Activated CD4-positive, alpha-beta T cell treated with anti-CD3 and anti-CD28 coated beads for 24 hours (primary cell): ENCODE measurements at regions not wholly inside any gene's neighbourhood (a gene's known extent, or its start where the extent isn't known, plus 50 kb on each side); places are given as distances from the start of the nearest gene placed in this dataset.

Experiments
- DNase-seq, 2 donors: peaks; one replicate each; pipeline ENCODE4 v3.0.0-alpha.2; 2020; ENCODE audit warnings: low read depth in 2 of 2

GRCh38 chr13:75945841-75946482, 309.8 kb downstream of the LMO7 start:
- no peak for DNase-seq

- no peak for DNase-seq
Measured at GRCh38 chr13:75938811-75939560, 302.9 kb downstream of the LMO7 start.

DNA sequence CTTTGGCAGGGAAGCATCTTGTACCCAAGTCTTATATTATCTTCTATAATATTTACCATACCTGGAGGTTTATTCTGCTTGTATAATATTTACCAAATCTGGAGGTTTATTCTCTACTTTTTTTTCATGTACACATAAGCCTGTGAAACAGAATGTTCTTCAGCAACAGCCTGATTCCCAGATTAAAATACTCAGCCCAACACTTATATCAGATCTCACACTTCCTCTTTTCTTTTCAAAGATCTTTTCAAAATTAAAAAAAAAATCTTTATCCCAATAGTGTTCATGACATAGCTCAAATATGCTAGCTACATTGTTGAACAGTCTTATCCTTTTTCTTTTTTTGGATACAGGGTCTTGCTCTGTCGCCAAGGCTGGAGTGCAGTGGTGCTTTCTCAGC, 300.7 kb downstream of the LMO7 start:
- DNase-seq: no peak

DNA sequence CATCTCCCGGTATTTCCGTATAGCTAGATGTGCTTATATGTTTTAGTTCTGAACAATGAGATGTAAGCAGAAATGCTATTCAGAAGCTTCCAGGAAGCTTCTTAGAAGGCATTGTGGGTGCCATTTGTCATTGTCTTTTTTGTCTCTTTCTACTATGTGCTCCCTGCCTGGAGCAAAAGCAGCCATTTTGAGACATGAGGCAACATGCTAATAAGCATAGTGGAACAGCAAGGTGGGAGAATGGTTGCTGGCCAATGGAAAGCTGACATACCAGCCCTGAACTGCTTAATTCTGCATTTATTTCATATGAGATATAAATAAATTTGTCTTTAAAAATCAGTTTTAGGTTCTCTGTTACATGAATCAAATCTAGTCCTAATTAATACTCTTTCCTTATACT, 299.7 kb downstream of the LMO7 start:
- no peak for DNase-seq

GRCh38 chr13:75934889-75935288, 298.8 kb downstream of the LMO7 start:
- DNase-seq: no peak

DNA sequence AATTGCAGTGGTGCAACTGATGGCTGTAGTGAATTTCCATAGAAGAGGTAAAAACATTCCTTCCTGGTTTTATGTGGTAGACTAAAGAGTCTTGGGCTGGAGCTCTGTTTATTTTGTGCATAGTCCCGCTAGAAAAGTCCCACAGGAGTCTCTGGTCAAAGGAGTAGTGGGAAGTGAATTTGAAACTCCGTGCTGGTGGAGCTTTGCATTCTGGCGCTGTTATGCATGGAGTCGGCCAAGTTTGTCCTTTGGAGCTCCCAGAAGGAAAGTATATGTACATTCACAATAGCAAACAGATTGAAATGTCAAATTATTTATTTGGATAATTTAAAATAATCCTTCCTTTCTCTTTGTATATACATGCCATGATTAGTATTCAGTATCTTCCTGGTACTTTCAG, 296.5 kb downstream of the LMO7 start:
- DNase-seq: no peak

DNA sequence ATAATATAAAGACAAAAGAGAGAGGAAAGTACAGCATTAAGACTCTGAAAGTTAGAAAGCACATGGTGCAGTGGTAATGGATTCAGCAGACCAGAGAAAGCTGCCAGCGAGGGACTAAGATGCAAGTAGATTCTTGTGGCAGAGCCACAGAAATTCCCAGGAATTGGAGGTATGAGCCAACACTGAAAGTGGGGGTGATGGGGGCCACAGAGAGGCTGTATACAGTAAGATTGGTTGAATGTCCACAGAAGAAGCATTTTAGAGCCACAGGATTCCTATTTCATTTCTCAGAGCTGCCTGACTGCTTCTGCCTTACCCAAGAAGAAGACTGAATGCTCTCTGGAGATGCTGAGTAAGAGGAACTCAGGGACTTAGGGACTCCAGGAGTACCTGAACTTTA, 295.0 kb downstream of the LMO7 start:
- DNase-seq: no peak

DNA sequence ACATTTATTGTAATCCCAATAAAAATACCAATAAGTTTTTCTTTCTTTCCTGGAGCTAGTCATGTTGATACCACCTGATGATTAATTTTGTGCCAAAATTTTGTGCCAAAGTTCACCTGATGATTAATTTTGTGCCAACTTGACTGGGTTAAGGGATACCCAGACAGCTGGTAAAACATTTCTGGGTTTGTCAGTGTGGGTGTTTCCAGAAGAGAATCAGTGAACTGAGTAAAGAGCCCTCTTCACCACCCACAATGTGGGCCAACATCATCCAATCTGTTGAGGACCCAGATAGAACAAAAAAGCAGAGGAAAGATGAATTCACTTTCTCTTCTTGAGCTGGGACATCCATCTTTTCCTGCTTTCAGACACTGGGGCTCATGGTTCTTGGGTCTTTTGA, 292.9 kb downstream of the LMO7 start:
- no peak for DNase-seq

DNA sequence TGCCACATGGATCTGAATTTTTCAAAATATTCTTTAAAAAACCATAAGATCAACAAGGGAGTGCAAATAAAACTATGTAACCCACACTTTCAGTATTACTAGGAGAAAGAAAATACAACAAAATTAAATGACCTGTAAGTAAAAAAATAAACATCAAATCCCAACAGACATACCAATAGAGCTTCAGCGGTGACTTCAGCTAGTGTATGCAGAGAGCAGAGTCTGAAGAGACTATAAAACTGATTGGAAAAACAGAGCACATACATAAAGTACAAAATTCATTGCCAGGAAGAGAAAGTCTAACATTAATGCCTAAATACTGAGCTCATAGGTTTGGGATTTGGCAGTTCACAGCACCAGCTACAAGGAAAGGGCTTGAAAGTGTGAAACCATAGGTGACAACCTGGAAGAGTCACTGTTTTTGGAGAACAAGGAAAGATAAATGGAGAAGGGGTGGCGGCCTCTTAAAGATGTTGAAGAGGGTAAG, 291.1 kb downstream of the LMO7 start:
- DNase-seq: no peak

- no peak for DNase-seq
Measured at GRCh38 chr13:75920536-75920935, 284.4 kb downstream of the LMO7 start.

DNA sequence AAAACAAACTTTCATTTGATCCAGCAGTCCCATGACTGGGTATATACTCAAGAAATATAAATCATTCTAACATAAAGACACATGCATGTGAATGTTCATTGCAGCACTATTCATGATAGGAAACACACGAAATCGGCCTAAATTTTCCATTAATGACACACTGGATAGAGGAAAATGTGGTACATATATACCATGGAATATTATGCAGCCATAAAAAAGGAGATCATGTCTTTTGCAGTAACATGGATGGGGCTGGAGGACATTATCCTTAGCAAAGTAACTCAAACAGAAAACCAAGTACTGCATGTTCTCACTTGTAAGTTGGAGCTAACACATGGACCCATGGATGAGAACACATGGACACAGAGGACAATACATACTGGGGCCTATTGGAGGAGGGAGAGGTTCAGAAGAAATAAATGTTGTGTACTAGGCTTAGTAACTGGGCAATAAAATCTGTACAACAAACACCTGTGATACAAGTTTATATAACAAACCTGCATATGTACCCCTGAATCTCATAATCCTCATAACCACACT, 283.6 kb downstream of the LMO7 start:
- no peak for DNase-seq

DNA sequence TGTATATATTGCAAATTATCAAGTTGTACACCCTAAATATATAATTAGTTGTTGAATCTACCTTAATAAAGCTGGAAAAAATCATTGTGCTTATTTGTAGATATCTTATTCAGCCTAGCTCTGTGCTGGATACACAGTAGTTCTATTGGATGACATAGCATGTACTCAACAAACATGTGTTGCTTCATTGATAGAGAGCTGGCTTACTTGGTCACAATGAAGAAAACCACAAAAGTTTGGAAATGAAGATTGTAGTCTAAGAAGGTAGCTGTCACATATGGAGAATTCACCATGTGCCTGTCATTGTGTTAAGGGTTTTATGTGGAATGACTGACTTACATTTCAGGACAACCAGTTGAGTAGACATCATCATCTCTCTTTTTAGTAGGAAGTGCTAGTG, 278.9 kb downstream of the LMO7 start:
- DNase-seq: no peak

- no peak for DNase-seq
Measured at GRCh38 chr13:75913925-75914324, 277.8 kb downstream of the LMO7 start.

- DNase-seq: no peak
Measured at GRCh38 chr13:75910591-75910990, 274.5 kb downstream of the LMO7 start.
